Inferior parietal cortex (tissue), 1 donor: ENCODE measurements at regions not wholly inside any gene's neighbourhood (a gene's known extent, or its start where the extent isn't known, plus 50 kb on each side); places are given as distances from the start of the nearest gene placed in this dataset.
"Not testable (repeated sequence)": the region's sequence is repeated elsewhere in the genome, so short reads cannot be mapped to it uniquely, and the experiment has no call there.

Experiments
- DNase-seq: peaks from one replicate; pipeline ENCODE4 v3.0.0-alpha.2; 2016; ENCODE audit errors: extremely low spot score

- no peak for DNase-seq
Observed at GRCh38 chr3:8307545-8308110, 194.0 kb upstream of the LMCD1 start.

GRCh38 chr3:8311321-8311720, 190.3 kb upstream of the LMCD1 start:
- no peak for DNase-seq

- no peak for DNase-seq
Observed at GRCh38 chr3:8312685-8313084, 188.9 kb upstream of the LMCD1 start.

- DNase-seq: no peak
Observed at GRCh38 chr3:8313560-8314267, 187.9 kb upstream of the LMCD1 start.

- not testable (repeated sequence) for DNase-seq
Observed at GRCh38 chr3:8315526-8315925, 186.1 kb upstream of the LMCD1 start.

GRCh38 chr3:8317661-8318649, 183.7 kb upstream of the LMCD1 start:
- no peak for DNase-seq

GRCh38 chr3:8319935-8320634, 181.5 kb upstream of the LMCD1 start:
- DNase-seq: no peak

- no peak for DNase-seq
Observed at GRCh38 chr3:8320711-8321458, 180.7 kb upstream of the LMCD1 start.

GRCh38 chr3:8324747-8325146, 176.9 kb upstream of the LMCD1 start:
- peak; percentile 34 for DNase-seq

GRCh38 chr3:8325306-8325705, 176.3 kb upstream of the LMCD1 start:
- DNase-seq: peak; percentile 28

- DNase-seq: not testable (repeated sequence)
Observed at GRCh38 chr3:8325833-8326232, 175.8 kb upstream of the LMCD1 start.

GRCh38 chr3:8327739-8328138, 173.9 kb upstream of the LMCD1 start:
- no peak for DNase-seq

GRCh38 chr3:8328967-8329366, 172.7 kb upstream of the LMCD1 start:
- DNase-seq: no peak

GRCh38 chr3:8329598-8329997, 172.0 kb upstream of the LMCD1 start:
- DNase-seq: no peak

GRCh38 chr3:8336456-8336855, 165.2 kb upstream of the LMCD1 start:
- no peak for DNase-seq

- DNase-seq: no peak
Observed at GRCh38 chr3:8338424-8338823, 163.2 kb upstream of the LMCD1 start.

- DNase-seq: no peak
Observed at GRCh38 chr3:8341821-8342247, 159.8 kb upstream of the LMCD1 start.

GRCh38 chr3:8343058-8343457, 158.6 kb upstream of the LMCD1 start:
- no peak for DNase-seq

GRCh38 chr3:8345398-8345797, 156.2 kb upstream of the LMCD1 start:
- no peak for DNase-seq

GRCh38 chr3:8348076-8348475, 153.5 kb upstream of the LMCD1 start:
- DNase-seq: no peak

- no peak for DNase-seq
Observed at GRCh38 chr3:8352475-8352874, 149.1 kb upstream of the LMCD1 start.
